Hippocampal formation (tissue), 2 donors: ENCODE measurements at regions not wholly inside any gene's neighbourhood (a gene's known extent, or its start where the extent isn't known, plus 50 kb on each side); places are given as distances from the start of the nearest gene placed in this dataset.
"Not testable (repeated sequence)": the region's sequence is repeated elsewhere in the genome, so short reads cannot be mapped to it uniquely, and the experiment has no call there.

Source experiments
- DNase-seq, 2 donors: peaks; one replicate each; lab custom pipeline; 2025; lab: John Stamatoyannopoulos, UW

- DNase-seq: no peak
These were observed 182.5 kb downstream of the TMEM167A start for GRCh38 chr5:82894716-82895115.

GRCh38 chr5:82889088-82889487 lies 188.1 kb downstream of the TMEM167A start:
- DNase-seq: no peak

- no peak for DNase-seq
These were observed 190.3 kb downstream of the TMEM167A start for GRCh38 chr5:82886911-82887310.

GRCh38 chr5:82885627-82886389 lies 191.4 kb downstream of the TMEM167A start:
- peak in 1 of 2 donors; percentile 8 for DNase-seq

- no peak for DNase-seq
These were observed 192.2 kb downstream of the TMEM167A start for GRCh38 chr5:82884821-82885471.

- DNase-seq: no peak
These were observed 194.9 kb downstream of the TMEM167A start for GRCh38 chr5:82882316-82882715.

GRCh38 chr5:82881571-82882174 lies 195.5 kb downstream of the TMEM167A start:
- no peak for DNase-seq

GRCh38 chr5:82879089-82879488 lies 198.1 kb downstream of the TMEM167A start:
- DNase-seq: no peak

- no peak for DNase-seq
These were observed 203.7 kb downstream of the TMEM167A start for GRCh38 chr5:82873452-82873851.

- not testable (repeated sequence) for DNase-seq
These were observed 204.6 kb downstream of the TMEM167A start for GRCh38 chr5:82872321-82873288.

- DNase-seq: no peak
These were observed 211.6 kb downstream of the TMEM167A start for GRCh38 chr5:82865625-82866024.

GRCh38 chr5:82863266-82863665 lies 213.9 kb downstream of the TMEM167A start:
- DNase-seq: peak in 1 of 2 donors; percentile 12

- DNase-seq: no peak
These were observed 214.5 kb downstream of the TMEM167A start for GRCh38 chr5:82862711-82863110.

- peak in 1 of 2 donors; percentile 27 for DNase-seq
These were observed 214.9 kb downstream of the TMEM167A start for GRCh38 chr5:82862261-82862660.

GRCh38 chr5:82861701-82862100 lies 215.5 kb downstream of the TMEM167A start:
- no peak for DNase-seq

GRCh38 chr5:82859451-82860140 lies 217.6 kb downstream of the TMEM167A start:
- peak in 1 of 2 donors; percentile 36 for DNase-seq

GRCh38 chr5:82858151-82859025 lies 218.8 kb downstream of the TMEM167A start:
- no peak for DNase-seq

- peak in 1 of 2 donors; percentile 16 for DNase-seq
These were observed 221.2 kb downstream of the TMEM167A start for GRCh38 chr5:82855893-82856550.

GRCh38 chr5:82854956-82855355 lies 222.2 kb downstream of the TMEM167A start:
- DNase-seq: no peak

GRCh38 chr5:82851471-82851870 lies 225.7 kb downstream of the TMEM167A start:
- no peak for DNase-seq
